Mesendoderm (in vitro differentiated cells): ENCODE measurements at regions not wholly inside any gene's neighbourhood (a gene's known extent, or its start where the extent isn't known, plus 50 kb on each side); places are given as distances from the start of the nearest gene placed in this dataset.

Source experiments
- DNase-seq: peaks from one replicate; pipeline ENCODE4 v3.0.0; 2013
- H2AK5ac ChIP-seq: 2 replicates; pipeline ENCODE4 v1.6.1; 2013; ENCODE audit warnings: low read length, inconsistent platforms
- H2BK120ac ChIP-seq: 2 replicates; pipeline ENCODE4 v1.6.1; 2013; ENCODE audit warnings: low read depth, mild to moderate bottlenecking, low read length, moderate library complexity, mixed read lengths
- H2BK15ac ChIP-seq: replicated peaks from 2 replicates; pipeline ENCODE4 v1.6.1; 2013; ENCODE audit warnings: low read depth, mild to moderate bottlenecking, moderate library complexity
- H2BK5ac ChIP-seq: 2 replicates; pipeline ENCODE4 v1.6.1; 2013; ENCODE audit warnings: low read length, inconsistent platforms
- H3K18ac ChIP-seq: 2 replicates; pipeline ENCODE4 v1.6.1; 2013; ENCODE audit warnings: mild to moderate bottlenecking, low read length, mixed read lengths
- H3K23ac ChIP-seq: one replicate; pipeline ENCODE4 v1.6.1; 2013; ENCODE audit warnings: low read length
- H3K27ac ChIP-seq: 2 replicates; pipeline ENCODE4 v1.5.1; 2013; ENCODE audit warnings: low read depth, mild to moderate bottlenecking, inconsistent platforms, low read length, moderate library complexity
- H3K27me3 ChIP-seq: 2 replicates; pipeline ENCODE4 v1.6.1; 2013; ENCODE audit warnings: low read length, control low read depth, mild to moderate bottlenecking, inconsistent platforms; ENCODE audit not compliant: insufficient read depth, poor library complexity
- H3K36me3 ChIP-seq: 2 replicates; pipeline ENCODE4 v1.6.1; 2013; ENCODE audit warnings: low read length, inconsistent platforms; ENCODE audit not compliant: control insufficient read depth, insufficient read depth
- H3K4ac ChIP-seq: one replicate; pipeline ENCODE4 v1.6.1; 2013; ENCODE audit warnings: low read depth, mild to moderate bottlenecking, low read length, moderate library complexity
- H3K4me1 ChIP-seq: 2 replicates; pipeline ENCODE4 v1.6.1; 2013; ENCODE audit warnings: low read depth, low read length, inconsistent platforms; ENCODE audit not compliant: control insufficient read depth
- H3K4me2 ChIP-seq: 2 replicates; pipeline ENCODE4 v1.6.1; 2013; ENCODE audit warnings: low read length
- H3K4me3 ChIP-seq: 2 replicates; pipeline ENCODE4 v1.5.1; 2013; ENCODE audit warnings: mild to moderate bottlenecking, low read length
- H3K56ac ChIP-seq: one replicate; pipeline ENCODE4 v1.6.1; 2013; ENCODE audit warnings: low read length
- H3K79me1 ChIP-seq: 2 replicates; pipeline ENCODE4 v1.6.1; 2013; ENCODE audit warnings: low read length, inconsistent platforms
- H3K79me2 ChIP-seq: 2 replicates; pipeline ENCODE4 v1.6.1; 2013; ENCODE audit warnings: mild to moderate bottlenecking, low read length; ENCODE audit not compliant: control insufficient read depth, insufficient read depth
- H3K9ac ChIP-seq: 2 replicates; pipeline ENCODE4 v1.6.1; 2013; ENCODE audit warnings: low read length, inconsistent platforms
- H4K5ac ChIP-seq: one replicate; pipeline ENCODE4 v1.6.1; 2013; ENCODE audit warnings: low read length
- H4K8ac ChIP-seq: one replicate; pipeline ENCODE4 v1.6.1; 2013; ENCODE audit warnings: low read depth, mild to moderate bottlenecking, control low read depth, low read length, moderate library complexity
- WGBS: extraction: QIAGEN DNeasy Blood & Tissue Kit; methylation state at CpG from one replicate; pipeline ENCODE4 v1.1.7; 2013; ENCODE audit warnings: low lambda C conversion rate, missing lambda C conversion rate; ENCODE audit not compliant: insufficient coverage; ENCODE audit errors: extremely low coverage; 5-methylcytosine and 5-hydroxymethylcytosine counted together

DNA sequence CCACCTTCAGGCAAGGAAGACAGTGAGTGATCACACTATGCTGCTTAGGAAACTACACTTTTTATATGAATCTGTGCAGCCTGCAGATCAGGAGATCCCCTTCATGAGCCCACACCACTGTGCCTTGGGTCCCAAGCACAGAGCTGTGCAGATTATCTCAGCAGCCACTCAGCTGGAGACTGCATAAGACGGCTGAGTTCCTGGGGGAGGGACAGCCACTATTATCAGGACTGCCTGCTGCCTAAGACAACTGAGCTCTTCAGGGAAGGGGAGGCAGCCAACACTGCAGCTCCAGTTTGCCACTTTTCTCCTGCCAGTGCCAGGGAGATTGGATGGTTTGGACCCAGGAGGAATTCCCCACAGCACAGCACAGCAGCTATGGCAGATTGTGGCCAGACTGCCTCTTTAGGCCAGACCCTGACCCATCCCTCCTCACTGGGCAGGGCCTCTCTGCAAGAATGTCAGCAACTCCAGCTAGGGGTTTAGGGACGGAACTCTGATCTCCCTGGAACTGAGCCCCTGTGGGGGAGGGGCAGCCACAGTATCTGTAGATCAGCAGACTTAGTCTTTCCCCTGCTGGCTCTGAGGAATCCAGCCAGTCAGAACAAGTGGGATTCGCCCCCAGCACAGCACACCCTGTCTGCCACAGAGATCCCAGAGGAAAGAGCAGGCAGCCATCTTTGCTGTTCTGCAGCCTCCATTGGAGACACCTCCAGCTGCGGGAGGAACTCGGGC is 141.3 kb downstream of the KLHL28 start:
- H3K56ac ChIP-seq = peak overlapping the region; percentile 68
- H3K4ac ChIP-seq = no peak overlapping the region
- no peak overlapping the region for H2BK15ac ChIP-seq
- peak overlapping the region; percentile 66 for H3K27ac ChIP-seq
- peak overlapping the region; percentile 72 for H2BK5ac ChIP-seq
- H3K4me3 ChIP-seq = no peak overlapping the region
- H4K8ac ChIP-seq = no peak overlapping the region
- H2BK120ac ChIP-seq = no peak overlapping the region
- no peak overlapping the region for H2AK5ac ChIP-seq
- no peaks in the 10 kb centered on the region for H3K36me3 ChIP-seq
- H3K4me2 ChIP-seq = no peak overlapping the region
- no CpG with 5 or more reads among the region's 5 CpGs for WGBS
- peaks cover 4% of the 10 kb centered on the region for H3K4me1 ChIP-seq
- no peaks in the 10 kb centered on the region for H3K79me2 ChIP-seq
- no peaks in the 10 kb centered on the region for H3K27me3 ChIP-seq
- peak; percentile 93 for DNase-seq
- no peak overlapping the region for H4K5ac ChIP-seq
- no peaks in the 10 kb centered on the region for H3K79me1 ChIP-seq
- peak overlapping the region; percentile 78 for H3K18ac ChIP-seq
- no peak overlapping the region for H3K9ac ChIP-seq
- H3K23ac ChIP-seq = no peak overlapping the region

DNA sequence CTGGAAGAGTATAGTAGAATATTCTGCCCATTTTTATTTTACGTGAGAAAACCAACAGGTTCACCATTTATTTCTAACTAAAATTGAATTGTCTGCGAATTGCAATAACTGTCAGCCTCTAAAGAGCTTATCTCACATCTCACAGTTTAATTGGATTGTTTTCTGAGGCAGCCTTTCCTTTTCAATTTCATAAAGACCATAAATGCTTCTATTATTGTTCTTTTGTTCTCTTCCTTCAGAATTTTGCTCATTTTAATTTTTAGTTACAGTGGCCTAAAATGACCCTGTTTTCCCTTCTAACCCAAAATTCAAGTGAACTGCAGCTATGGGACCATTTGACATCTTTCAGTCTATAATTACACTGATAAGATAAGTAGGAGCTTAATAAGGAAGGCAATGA is 147.6 kb downstream of the KLHL28 start:
- Histone ChIP-seq H3K4me2 (no peak overlapping the region), H4K5ac (no peak overlapping the region), H2BK120ac (no peak overlapping the region), H3K18ac (no peak overlapping the region), H3K79me1 (no peaks in the 10 kb centered on the region), H3K27me3 (no peaks in the 10 kb centered on the region), H3K27ac (no peak overlapping the region), H2BK5ac (no peak overlapping the region), H3K4me3 (no peak overlapping the region), H3K4me1 (no peaks in the 10 kb centered on the region), H3K79me2 (no peaks in the 10 kb centered on the region), H2AK5ac (no peak overlapping the region), H3K4ac (no peak overlapping the region), H4K8ac (no peak overlapping the region), H3K56ac (no peak overlapping the region), H3K9ac (no peak overlapping the region), H2BK15ac (no peak overlapping the region), H3K23ac (no peak overlapping the region), H3K36me3 (no peaks in the 10 kb centered on the region)
- no CpG with 5 or more reads among the region's 2 CpGs for WGBS
- DNase-seq = no peak

DNA sequence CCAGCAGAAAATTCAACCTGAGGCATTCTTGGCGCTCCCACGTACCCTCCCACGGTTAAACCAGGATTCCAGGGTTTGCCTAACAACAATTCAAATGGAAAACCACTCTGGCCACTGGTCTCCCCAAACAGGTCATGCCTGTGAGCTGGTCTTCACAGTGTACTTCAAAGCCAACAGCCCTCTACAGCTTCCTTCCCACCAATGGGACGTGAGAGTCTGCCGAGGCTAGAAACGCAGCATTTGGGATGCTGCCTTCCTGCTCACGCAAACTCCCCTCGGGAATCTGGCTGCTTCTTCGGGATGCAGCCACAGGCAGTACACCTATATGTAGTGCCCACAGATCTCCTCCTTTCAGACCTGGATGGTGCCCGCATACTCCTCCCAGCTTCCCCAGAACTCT is 149.1 kb downstream of the KLHL28 start:
- no peak overlapping the region for H3K18ac ChIP-seq

DNA sequence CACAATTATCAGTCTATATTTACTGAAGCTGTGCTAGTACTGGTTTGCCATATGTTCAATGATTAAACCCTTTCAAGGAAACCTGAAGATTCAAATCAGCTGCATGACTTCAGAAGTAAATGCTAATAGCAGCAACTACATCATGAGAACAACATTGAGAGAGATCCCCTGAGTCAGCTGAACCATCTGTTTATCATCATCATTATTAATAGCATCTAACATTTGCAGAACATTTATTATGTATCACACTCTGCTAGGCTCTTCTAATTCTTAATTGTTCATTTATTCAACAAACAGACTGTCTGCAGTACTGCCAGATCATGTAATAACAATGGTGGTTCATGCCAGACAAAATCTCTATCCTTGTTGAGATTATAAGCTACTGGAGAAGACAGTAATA is 157.4 kb downstream of the KLHL28 start:
- Histone ChIP-seq H4K5ac (no peak overlapping the region), H3K4me1 (no peaks in the 10 kb centered on the region), H3K79me2 (no peaks in the 10 kb centered on the region), H3K18ac (no peak overlapping the region), H4K8ac (no peak overlapping the region), H3K79me1 (no peaks in the 10 kb centered on the region), H3K36me3 (no peaks in the 10 kb centered on the region), H3K27me3 (no peaks in the 10 kb centered on the region), H3K56ac (no peak overlapping the region), H3K27ac (no peak overlapping the region), H2BK15ac (no peak overlapping the region), H3K4me2 (no peak overlapping the region), H3K23ac (no peak overlapping the region), H2AK5ac (no peak overlapping the region), H3K4ac (no peak overlapping the region), H3K4me3 (no peak overlapping the region), H2BK120ac (no peak overlapping the region), H2BK5ac (no peak overlapping the region), H3K9ac (no peak overlapping the region)
- no peak for DNase-seq

More for the DNA sequence above, 149.1 kb downstream of the KLHL28 start:
- no CpG with 5 or more reads among the region's 10 CpGs for WGBS
- Histone ChIP-seq H3K23ac (no peak overlapping the region), H4K8ac (no peak overlapping the region), H4K5ac (no peak overlapping the region), H3K4me3 (no peak overlapping the region), H3K9ac (no peak overlapping the region), H3K4ac (no peak overlapping the region), H2AK5ac (no peak overlapping the region), H3K4me2 (no peak overlapping the region), H2BK120ac (no peak overlapping the region), H3K27ac (no peak overlapping the region), H3K79me2 (no peaks in the 10 kb centered on the region), H2BK5ac (no peak overlapping the region), H3K56ac (no peak overlapping the region), H3K79me1 (no peaks in the 10 kb centered on the region), H3K27me3 (no peaks in the 10 kb centered on the region), H3K4me1 (no peaks in the 10 kb centered on the region), H2BK15ac (no peak overlapping the region), H3K36me3 (no peaks in the 10 kb centered on the region)
- DNase-seq = no peak

GRCh38 chr14:44803239-44803905 is 158.4 kb downstream of the KLHL28 start:
- Histone ChIP-seq H2AK5ac (no peak overlapping the region), H3K9ac (no peak overlapping the region), H3K18ac (no peak overlapping the region), H3K4me3 (no peak overlapping the region), H3K4ac (no peak overlapping the region), H3K27me3 (no peaks in the 10 kb centered on the region), H2BK5ac (no peak overlapping the region), H3K4me2 (no peak overlapping the region), H4K5ac (no peak overlapping the region), H3K27ac (no peak overlapping the region), H3K56ac (no peak overlapping the region), H2BK15ac (no peak overlapping the region), H3K4me1 (no peaks in the 10 kb centered on the region), H3K23ac (no peak overlapping the region), H3K79me2 (no peaks in the 10 kb centered on the region), H3K79me1 (no peaks in the 10 kb centered on the region), H2BK120ac (no peak overlapping the region), H4K8ac (no peak overlapping the region), H3K36me3 (no peaks in the 10 kb centered on the region)
- peak; percentile 74 for DNase-seq
- WGBS = no CpG with 5 or more reads among the region's 1 CpG
